Inferior parietal cortex (tissue), 1 donor: ENCODE measurements at regions not wholly inside any gene's neighbourhood (a gene's known extent, or its start where the extent isn't known, plus 50 kb on each side); places are given as distances from the start of the nearest gene placed in this dataset.
A peak's percentile ranks its signal among the peaks of the same experiment; 100 is the strongest.

Source experiments
- DNase-seq: peaks from one replicate; pipeline ENCODE4 v3.0.0-alpha.2; 2016; ENCODE audit errors: extremely low spot score

- no peak for DNase-seq
These were observed 227.0 kb upstream of the ANKRD55 start for GRCh38 chr5:56460195-56460546.

DNA sequence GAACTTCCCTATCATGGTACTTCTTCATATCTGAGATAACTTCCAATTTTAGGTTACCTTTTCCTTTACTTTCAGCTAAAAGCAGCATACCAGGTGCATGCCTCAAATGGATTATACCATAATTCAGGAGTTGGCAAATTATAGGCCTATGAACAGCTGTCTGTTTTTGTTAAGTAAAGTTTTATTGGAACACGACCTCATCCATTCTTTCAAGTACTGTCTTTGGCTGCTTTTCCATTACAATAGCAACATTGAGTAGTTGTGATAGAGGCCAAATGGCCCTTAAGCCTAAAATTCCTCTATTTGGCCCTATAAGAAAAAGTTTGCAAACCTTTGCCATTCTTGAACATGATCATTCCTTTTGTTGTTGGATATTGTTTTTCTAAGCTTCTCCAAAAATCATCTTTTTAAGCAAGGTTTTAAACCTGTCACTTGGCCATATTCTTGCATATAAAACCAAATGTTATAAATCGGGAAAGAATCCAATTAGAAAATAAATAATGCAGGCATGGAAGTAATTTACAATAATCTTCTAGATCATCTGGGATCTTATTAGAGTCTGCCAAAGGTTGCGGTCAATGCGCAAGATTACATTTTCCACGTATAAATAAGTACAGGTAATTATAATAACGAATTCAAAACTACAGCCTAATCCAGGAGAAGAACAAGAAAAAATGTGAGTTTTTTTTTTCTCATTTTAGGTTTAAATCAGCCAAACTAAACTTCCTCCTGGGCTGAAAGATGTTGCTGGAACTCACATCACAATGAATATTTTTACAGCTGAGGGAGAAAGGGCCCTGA, 226.5 kb upstream of the ANKRD55 start:
- DNase-seq, result no peak

- peak; percentile 23 for DNase-seq
These were observed 225.0 kb upstream of the ANKRD55 start for GRCh38 chr5:56457887-56458812.

DNA sequence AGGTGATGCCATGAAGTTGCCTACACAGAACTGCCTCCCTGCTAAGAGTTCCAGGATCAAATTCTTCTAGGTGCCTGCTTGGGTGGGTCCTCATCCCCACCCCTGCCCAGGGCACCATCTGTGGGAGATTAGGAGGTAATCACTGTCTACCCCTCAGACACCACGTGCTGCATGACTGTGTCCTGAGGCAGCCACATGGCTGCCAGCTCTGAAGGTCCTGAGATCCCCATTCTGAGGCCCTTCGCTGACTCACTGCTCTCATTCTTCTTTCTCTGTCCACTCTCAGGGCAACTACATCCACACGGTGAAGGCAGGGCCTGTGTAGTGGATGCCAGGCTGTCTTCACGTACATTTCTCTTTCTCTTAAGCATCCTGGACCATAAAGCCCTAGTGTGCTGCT, 222.9 kb upstream of the ANKRD55 start:
- no peak for DNase-seq

DNA sequence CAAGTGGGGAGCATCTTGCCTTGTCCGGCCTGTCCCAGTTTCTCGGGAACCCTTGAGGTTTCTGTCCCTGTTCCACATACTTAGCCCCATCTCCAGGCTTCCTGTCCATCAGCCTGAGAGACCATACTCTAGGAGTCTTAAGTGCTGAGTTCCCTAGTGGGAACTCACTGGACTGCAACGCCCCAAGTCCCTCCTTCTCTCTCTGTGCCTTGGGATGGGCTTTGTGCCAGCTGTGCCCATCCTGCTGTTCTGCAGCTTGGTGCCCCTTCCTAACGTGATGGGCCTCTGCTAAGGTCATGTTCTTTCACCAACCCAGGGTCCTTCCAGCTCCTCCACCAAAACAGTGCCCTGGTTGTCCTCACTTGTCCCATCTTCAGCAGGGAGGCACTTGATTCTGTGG, 222.3 kb upstream of the ANKRD55 start:
- no peak for DNase-seq

GRCh38 chr5:56454219-56454862, 221.2 kb upstream of the ANKRD55 start:
- DNase-seq, result no peak

GRCh38 chr5:56451742-56452141, 218.6 kb upstream of the ANKRD55 start:
- DNase-seq, result no peak

DNA sequence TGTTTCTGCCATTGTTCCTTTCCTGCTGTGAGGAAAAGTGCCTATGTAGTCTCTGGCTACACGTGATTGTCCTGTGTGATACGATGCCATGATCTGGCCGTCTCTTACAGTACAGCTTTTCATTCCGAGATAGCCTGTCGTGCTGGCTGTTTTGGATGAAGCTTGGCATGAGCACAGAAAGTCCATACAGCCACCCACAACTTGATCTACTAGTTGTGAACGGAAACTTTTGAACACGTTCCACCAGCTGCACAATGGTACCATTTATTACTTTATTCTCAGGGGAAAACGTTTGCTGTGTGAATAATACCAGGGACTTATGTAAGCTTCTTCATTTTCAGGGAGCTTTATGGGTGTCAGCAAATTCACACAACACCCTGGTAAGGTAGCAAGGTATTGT, 217.6 kb upstream of the ANKRD55 start:
- no peak for DNase-seq

- no peak for DNase-seq
These were observed 216.0 kb upstream of the ANKRD55 start for GRCh38 chr5:56449071-56449640.

GRCh38 chr5:56447656-56448055, 214.5 kb upstream of the ANKRD55 start:
- DNase-seq, result no peak

DNA sequence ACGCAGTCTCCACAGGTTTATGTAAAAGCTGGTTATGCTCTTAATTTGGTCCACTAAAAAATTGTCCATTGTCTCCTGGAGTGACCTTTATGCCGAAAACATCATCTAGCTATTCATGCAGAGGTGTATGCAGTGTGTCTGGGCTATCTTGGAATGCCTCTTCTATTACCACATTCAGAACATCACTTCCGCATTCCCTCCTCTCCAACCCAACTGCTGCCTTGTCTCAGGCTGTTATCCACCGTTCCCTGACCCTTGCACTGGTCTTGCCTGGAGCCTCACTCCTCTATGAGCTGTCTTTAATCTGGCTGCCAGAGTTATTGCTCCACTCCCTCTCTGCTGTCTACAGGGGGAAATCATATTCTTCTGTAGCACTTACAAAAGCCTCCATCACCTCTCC, 214.1 kb upstream of the ANKRD55 start:
- DNase-seq, result no peak

- no peak for DNase-seq
These were observed 213.6 kb upstream of the ANKRD55 start for GRCh38 chr5:56446728-56447127.

DNA sequence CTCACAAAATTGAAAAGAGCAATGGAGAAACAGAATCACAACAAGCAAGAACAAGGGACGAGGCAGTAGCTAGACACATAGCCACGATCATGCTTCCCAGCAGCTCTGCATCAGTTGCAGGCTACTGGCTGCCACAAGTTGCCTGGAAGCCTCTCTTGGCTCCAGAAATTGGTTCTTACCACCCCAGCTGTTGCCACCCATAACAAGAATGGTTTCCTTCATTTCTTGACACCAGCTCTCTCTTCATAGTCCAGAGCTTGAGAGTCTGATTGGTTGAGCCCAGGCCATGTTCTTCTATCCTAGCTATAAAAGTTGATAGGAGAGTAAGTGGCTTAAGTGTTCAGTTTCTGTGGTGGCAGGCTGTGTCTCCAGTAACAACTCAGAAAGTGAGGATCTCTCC, 210.7 kb upstream of the ANKRD55 start:
- no peak for DNase-seq

GRCh38 chr5:56440871-56441740, 208.0 kb upstream of the ANKRD55 start:
- DNase-seq, result no peak

GRCh38 chr5:56434986-56435385, 201.9 kb upstream of the ANKRD55 start:
- no peak for DNase-seq

GRCh38 chr5:56433039-56433617, 200.0 kb upstream of the ANKRD55 start:
- DNase-seq, result no peak

DNA sequence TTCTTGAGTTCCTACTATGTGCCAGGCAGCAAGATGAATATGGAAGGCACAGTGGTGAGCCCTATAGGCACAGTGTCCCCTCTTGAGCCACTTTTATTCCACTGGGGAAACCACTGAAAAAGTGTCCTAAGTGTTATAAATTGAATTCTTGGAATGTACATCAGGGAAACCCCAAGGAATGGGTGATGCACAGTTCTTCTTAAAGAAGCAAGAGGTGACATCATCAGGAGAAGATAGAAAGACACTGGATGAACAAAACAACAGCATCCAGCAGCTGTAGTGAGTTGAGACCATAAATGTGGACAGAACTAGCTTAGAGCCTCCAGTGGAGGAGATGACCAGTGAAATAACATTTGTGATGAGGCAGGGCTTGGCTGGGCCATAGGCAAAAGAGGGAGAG, 199.2 kb upstream of the ANKRD55 start:
- DNase-seq, result no peak

GRCh38 chr5:56430422-56430821, 197.3 kb upstream of the ANKRD55 start:
- DNase-seq, result no peak

- no peak for DNase-seq
These were observed 196.0 kb upstream of the ANKRD55 start for GRCh38 chr5:56429110-56429561.

- no peak for DNase-seq
These were observed 193.6 kb upstream of the ANKRD55 start for GRCh38 chr5:56426693-56427092.
